H1 (cell line): ENCODE measurements at regions not wholly inside any gene's neighbourhood (a gene's known extent, or its start where the extent isn't known, plus 50 kb on each side); places are given as distances from the start of the nearest gene placed in this dataset.

ENCODE experiments used
- ASH2L ChIP-seq: fragments of 200-600, 300-600 bp; sonication (generic); IDR thresholded peaks from one replicate; pipeline ENCODE4 v1.7.1; 2017; ENCODE audit warnings: low read length
- BCL11A ChIP-seq, 2 experiments: IDR thresholded peaks; one replicate each; pipeline ENCODE4 v1.6.1; 2011; ENCODE audit warnings: low read depth in 2 of 2, low read length in 2 of 2, mild to moderate bottlenecking in 2 of 2
- CHD2 ChIP-seq: IDR thresholded peaks from 2 replicates; pipeline ENCODE4 v1.6.1; 2012; ENCODE audit warnings: low read length, improper control_type of control experiment
- CHD7 ChIP-seq: fragments of 300-600 bp; sonication (generic); IDR thresholded peaks from 2 replicates; pipeline ENCODE4 v1.7.1; 2012; ENCODE audit warnings: low read length, moderate library complexity, mild to moderate bottlenecking, inconsistent platforms; ENCODE audit not compliant: insufficient replicate concordance
- PHF8 ChIP-seq: fragments of 200-600 bp; sonication (generic); conservative IDR thresholded peaks from 2 replicates; pipeline ENCODE4 v1.7.1; 2012; ENCODE audit warnings: low read depth, mild to moderate bottlenecking, inconsistent platforms, low read length, moderate library complexity
- RNF2 ChIP-seq: fragments of 200-900, 300-1000 bp; sonication (generic); IDR thresholded peaks from 2 replicates; pipeline ENCODE4 v1.7.1; 2016; ENCODE audit warnings: borderline replicate concordance, low read depth, mild to moderate bottlenecking, antibody characterized with exemption, low read length; ENCODE audit not compliant: poor library complexity, severe bottlenecking; ENCODE audit errors: missing control alignments
- RXRA ChIP-seq: IDR thresholded peaks from 2 replicates; pipeline ENCODE4 v1.6.1; 2011; ENCODE audit warnings: low read depth, mild to moderate bottlenecking, low read length, moderate library complexity; ENCODE audit not compliant: insufficient read depth

- no peak for TF ChIP-seq CHD7
- TF ChIP-seq RNF2, result no peak
- TF ChIP-seq PHF8, result no peak
- no peak for TF ChIP-seq BCL11A (IDR thresholded peaks at IDR 0.05; ENCODE audit: low read depth in 2 of 2, low read length in 2 of 2)
- TF ChIP-seq CHD2, result no peak
- TF ChIP-seq ASH2L, result no peak
- TF ChIP-seq RXRA, result no peak
These were observed 139.4 kb downstream of the CEBPB start (continued) for GRCh38 chr20:50329981-50330503.
